ENCODE measurements at regions not wholly inside any gene's neighbourhood (a gene's known extent, or its start where the extent isn't known, plus 50 kb on each side); places are given as distances from the start of the nearest gene placed in this dataset.

- CTCF ChIA-PET = no interaction called here
- no peak for TF ChIP-seq CTCF (IDR thresholded peaks at IDR 0.05; ENCODE audit: insufficient read depth, low read length, missing control alignments)
- no peak overlapping the region for H3K4me3 ChIP-seq (ENCODE audit: low read depth, low read length)
- POLR2A ChIA-PET = no interaction called here
- no peak for DNase-seq (ENCODE audit: low read depth, low spot score)
Measured at GRCh38 chr2:239485622-239486021, 84.8 kb upstream of the HDAC4 start.

- ChIA-PET CTCF (no interaction called here), POLR2A (no interaction called here)
- no peak for TF ChIP-seq CTCF (IDR thresholded peaks at IDR 0.05; ENCODE audit: insufficient read depth, low read length, missing control alignments)
- DNase-seq (ENCODE audit: low read depth, low spot score) = no peak
- H3K4me3 ChIP-seq (ENCODE audit: low read depth, low read length) = no peak overlapping the region
Measured at GRCh38 chr2:239484571-239485355, 83.9 kb upstream of the HDAC4 start.

DNA sequence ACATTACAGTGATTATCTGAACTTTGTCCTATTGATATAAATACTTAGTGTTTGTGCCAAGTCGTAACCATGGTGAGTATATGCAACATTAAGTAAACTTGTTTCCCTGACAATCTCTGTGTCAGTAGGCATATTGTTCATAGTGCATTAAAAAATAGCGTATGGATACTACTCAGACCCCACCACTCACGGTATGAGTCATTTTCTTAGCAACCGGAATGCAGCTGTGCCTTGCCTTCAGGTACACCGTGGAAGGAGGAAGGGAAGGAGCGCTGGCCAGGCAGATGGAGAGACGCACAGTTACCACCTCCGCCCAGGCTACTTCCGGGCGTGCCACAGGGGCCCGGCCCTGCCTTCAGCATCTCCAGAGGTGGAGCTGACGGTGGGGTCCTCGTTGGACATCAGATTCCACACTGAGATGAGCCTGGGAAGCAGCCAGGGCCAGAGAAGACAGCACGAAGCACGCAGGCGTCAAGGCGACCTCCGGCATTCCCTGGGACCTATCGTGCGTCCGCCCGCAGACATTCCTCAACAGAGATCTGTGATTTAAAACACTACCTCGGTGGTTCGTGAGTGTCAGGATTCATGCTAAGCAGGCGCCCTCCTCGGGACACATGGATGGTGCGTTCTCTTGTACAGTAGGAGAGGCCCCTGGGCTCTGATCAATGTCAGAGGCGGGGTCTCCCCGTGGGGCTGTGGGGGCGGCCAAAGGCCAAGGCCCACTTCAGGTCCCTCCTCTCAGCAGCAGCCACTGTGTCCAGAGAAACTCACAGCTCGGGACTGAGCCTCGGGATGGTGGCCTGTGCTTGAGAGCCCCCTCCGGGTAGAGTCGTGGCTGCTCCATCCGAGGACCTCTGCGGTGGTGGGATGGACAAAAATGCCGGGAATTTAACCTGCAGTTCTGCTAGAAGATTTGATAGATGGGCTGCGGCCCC lies 82.2 kb upstream of the HDAC4 start:
- ChIA-PET CTCF (no interaction called here), POLR2A (no interaction called here)
- no peak for TF ChIP-seq CTCF (IDR thresholded peaks at IDR 0.05; ENCODE audit: insufficient read depth, low read length, missing control alignments)
- no peak for DNase-seq (ENCODE audit: low read depth, low spot score)
- H3K4me3 ChIP-seq (ENCODE audit: low read depth, low read length) = no peak overlapping the region

GRCh38 chr2:239479471-239479870 lies 78.7 kb upstream of the HDAC4 start:
- no peak overlapping the region for H3K4me3 ChIP-seq (ENCODE audit: low read depth, low read length)
- DNase-seq (ENCODE audit: low read depth, low spot score) = no peak
- ChIA-PET CTCF (no interaction called here), POLR2A (no interaction called here)
- TF ChIP-seq CTCF (IDR thresholded peaks at IDR 0.05; ENCODE audit: insufficient read depth, low read length, missing control alignments) = no peak

DNA sequence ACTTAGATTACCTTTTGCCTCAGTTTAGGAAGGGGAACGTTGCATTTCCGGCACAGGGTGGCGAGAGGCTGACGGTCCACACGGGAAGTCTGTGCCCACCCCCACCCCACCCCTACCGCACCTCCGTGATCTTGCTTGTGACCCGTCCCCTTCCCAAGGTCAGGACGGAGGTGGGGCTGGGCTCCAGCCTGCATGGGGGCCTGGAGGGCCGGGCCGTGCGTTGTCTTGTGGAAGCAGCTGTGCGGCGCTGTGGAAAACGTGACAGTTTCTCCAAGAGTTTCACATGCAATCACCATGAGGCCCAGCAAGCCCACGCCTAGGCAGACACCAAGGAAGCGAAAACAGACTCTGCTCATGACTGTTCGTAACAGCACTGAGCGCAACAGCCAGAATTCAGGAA lies 76.8 kb upstream of the HDAC4 start:
- POLR2A ChIA-PET = no interaction called here
- H3K4me3 ChIP-seq (ENCODE audit: low read depth, low read length) = no peak overlapping the region
- CTCF ChIA-PET = no interaction called here
- no peak for DNase-seq (ENCODE audit: low read depth, low spot score)
- TF ChIP-seq CTCF (IDR thresholded peaks at IDR 0.05; ENCODE audit: insufficient read depth, low read length, missing control alignments) = no peak
